Gastroesophageal sphincter (tissue), 4 donors: ENCODE measurements at regions not wholly inside any gene's neighbourhood (a gene's known extent, or its start where the extent isn't known, plus 50 kb on each side); places are given as distances from the start of the nearest gene placed in this dataset.
A peak's percentile ranks its signal among the peaks of the same experiment; 100 is the strongest.

Experiments
- ATAC-seq: fragments of 150-250 bp; one replicate; pipeline ENCODE4 v1.9.1; 2016; ENCODE audit warnings: mild to moderate bottlenecking, moderate library complexity
- H3K27ac ChIP-seq, 4 donors: fragments of 200-600 bp; sonication (generic) in 3 of 4; 1 replicate in 3 of 4; 2 replicates in 1 of 4; pipeline ENCODE4 v1.5.1; 2016 to 2019
- H3K27me3 ChIP-seq: fragments of 200-600 bp; sonication (generic); one replicate; pipeline ENCODE4 v1.5.1; 2019
- H3K36me3 ChIP-seq, 2 donors: fragments of 200-600 bp; sonication (generic); one replicate each; pipeline ENCODE4 v1.5.1; 2019; ENCODE audit warnings: control low read depth in 1 of 2
- H3K4me1 ChIP-seq, 3 donors: fragments of 200-600 bp; sonication (generic); 1 replicate in 2 of 3; 2 replicates in 1 of 3; pipeline ENCODE4 v1.5.1; 2016 to 2019; ENCODE audit warnings: control low read depth in 2 of 3
- H3K4me3 ChIP-seq, 2 donors: fragments of 200-600 bp; sonication (generic); one replicate each; pipeline ENCODE4 v1.5.1; 2019; ENCODE audit warnings: mild to moderate bottlenecking in 1 of 2, moderate library complexity in 1 of 2
- H3K9me3 ChIP-seq, 3 donors: fragments of 200-600 bp; sonication (generic); one replicate each; pipeline ENCODE4 v1.5.1; 2017 to 2019; ENCODE audit warnings: control low read depth in 2 of 3
- EP300 ChIP-seq: sonication (generic); formaldehyde crosslinking; IDR thresholded peaks from one replicate; pipeline ENCODE4 v1.6.1; 2017; ENCODE audit warnings: antibody characterized with exemption, mild to moderate bottlenecking
- POLR2A ChIP-seq, 2 donors: fragments of 450-650 bp; IDR thresholded peaks; one replicate each; pipeline ENCODE4 v1.6.1; 2017; ENCODE audit warnings: antibody characterized with exemption in 2 of 2, mild to moderate bottlenecking in 2 of 2, moderate library complexity in 1 of 2
- POLR2AphosphoS5 ChIP-seq: sonication (generic); formaldehyde crosslinking; IDR thresholded peaks from one replicate; pipeline ENCODE4 v1.6.1; 2017; ENCODE audit warnings: antibody characterized with exemption
- WGBS, 2 donors: methylation state at CpG; one replicate each; pipeline ENCODE4 v1.1.5; 2018; ENCODE audit warnings: low coverage in 1 of 2; 5-methylcytosine and 5-hydroxymethylcytosine counted together
- TF ChIP-seq, protein P1 (sequence below), 4 experiments: fragments of 200-600 bp in 2 of 4; fragments of 450-650 bp in 2 of 4; sonication (generic) in 1 of 4; IDR thresholded peaks; one replicate each; pipeline ENCODE4 v1.5.1; 2017 to 2019; ENCODE audit warnings: antibody characterized with exemption in 4 of 4, mild to moderate bottlenecking in 2 of 4, moderate library complexity in 2 of 4

GRCh38 chr5:167585184-167585583, 706.3 kb upstream of the WWC1 start:
- no peak for TF ChIP-seq POLR2A (IDR thresholded peaks at IDR 0.05)
- TF ChIP-seq, protein P1, sequence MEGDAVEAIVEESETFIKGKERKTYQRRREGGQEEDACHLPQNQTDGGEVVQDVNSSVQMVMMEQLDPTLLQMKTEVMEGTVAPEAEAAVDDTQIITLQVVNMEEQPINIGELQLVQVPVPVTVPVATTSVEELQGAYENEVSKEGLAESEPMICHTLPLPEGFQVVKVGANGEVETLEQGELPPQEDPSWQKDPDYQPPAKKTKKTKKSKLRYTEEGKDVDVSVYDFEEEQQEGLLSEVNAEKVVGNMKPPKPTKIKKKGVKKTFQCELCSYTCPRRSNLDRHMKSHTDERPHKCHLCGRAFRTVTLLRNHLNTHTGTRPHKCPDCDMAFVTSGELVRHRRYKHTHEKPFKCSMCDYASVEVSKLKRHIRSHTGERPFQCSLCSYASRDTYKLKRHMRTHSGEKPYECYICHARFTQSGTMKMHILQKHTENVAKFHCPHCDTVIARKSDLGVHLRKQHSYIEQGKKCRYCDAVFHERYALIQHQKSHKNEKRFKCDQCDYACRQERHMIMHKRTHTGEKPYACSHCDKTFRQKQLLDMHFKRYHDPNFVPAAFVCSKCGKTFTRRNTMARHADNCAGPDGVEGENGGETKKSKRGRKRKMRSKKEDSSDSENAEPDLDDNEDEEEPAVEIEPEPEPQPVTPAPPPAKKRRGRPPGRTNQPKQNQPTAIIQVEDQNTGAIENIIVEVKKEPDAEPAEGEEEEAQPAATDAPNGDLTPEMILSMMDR (IDR thresholded peaks at IDR 0.05): no peak
- no peak for TF ChIP-seq EP300
- no peak for TF ChIP-seq POLR2AphosphoS5
- Histone ChIP-seq H3K36me3 (no peaks in the 10 kb centered on the region), H3K4me3 (no peak overlapping the region), H3K27me3 (no peaks in the 10 kb centered on the region), H3K9me3 (no peaks in the 10 kb centered on the region), H3K27ac (no peak overlapping the region), H3K4me1 (no peaks in the 10 kb centered on the region)
- ATAC-seq: no peak
- WGBS, 2 donors: 93 to 100% methylated on average over 2 of the region's 2 CpGs

- WGBS, 2 donors: 61 to 88% methylated on average over 4 to 5 of the region's 5 CpGs
- no peak for TF ChIP-seq POLR2A (IDR thresholded peaks at IDR 0.05)
- TF ChIP-seq, protein P1 (IDR thresholded peaks at IDR 0.05): peak in 1 of 4 experiments; percentile 23
Observed at GRCh38 chr5:167587772-167588437, 703.5 kb upstream of the WWC1 start.

GRCh38 chr5:167592114-167592513, 699.3 kb upstream of the WWC1 start:
- no peak overlapping the region for H3K4me3 ChIP-seq
- no peaks in the 10 kb centered on the region for H3K27me3 ChIP-seq
- H3K9me3 ChIP-seq: no peaks in the 10 kb centered on the region
- no peaks in the 10 kb centered on the region for H3K4me1 ChIP-seq
- ATAC-seq: no peak
- H3K36me3 ChIP-seq: no peaks in the 10 kb centered on the region
- 91 to 94% methylated on average over 4 of the region's 4 CpGs for WGBS, 2 donors
- no peak for TF ChIP-seq POLR2A (IDR thresholded peaks at IDR 0.05)
- TF ChIP-seq EP300: no peak
- TF ChIP-seq, protein P1 (IDR thresholded peaks at IDR 0.05): no peak
- no peak for TF ChIP-seq POLR2AphosphoS5
- no peak overlapping the region for H3K27ac ChIP-seq

More at GRCh38 chr5:167587772-167588437, 703.5 kb upstream of the WWC1 start:
- Histone ChIP-seq H3K27me3 (no peaks in the 10 kb centered on the region), H3K4me1 (no peaks in the 10 kb centered on the region), H3K4me3 (no peak overlapping the region), H3K27ac (no peak overlapping the region), H3K9me3 (no peaks in the 10 kb centered on the region), H3K36me3 (no peaks in the 10 kb centered on the region)
- ATAC-seq: no peak

GRCh38 chr5:167593329-167594060, 698.0 kb upstream of the WWC1 start:
- TF ChIP-seq, protein P1 (IDR thresholded peaks at IDR 0.05): no peak
- TF ChIP-seq POLR2AphosphoS5: no peak
- TF ChIP-seq EP300: no peak
- TF ChIP-seq POLR2A (IDR thresholded peaks at IDR 0.05): no peak
- Histone ChIP-seq H3K27ac (no peak overlapping the region), H3K9me3 (no peaks in the 10 kb centered on the region), H3K4me3 (no peak overlapping the region), H3K4me1 (no peaks in the 10 kb centered on the region), H3K27me3 (no peaks in the 10 kb centered on the region), H3K36me3 (no peaks in the 10 kb centered on the region)
- ATAC-seq: no peak
- WGBS, 2 donors: 79 to 92% methylated on average over 5 of the region's 5 CpGs

DNA sequence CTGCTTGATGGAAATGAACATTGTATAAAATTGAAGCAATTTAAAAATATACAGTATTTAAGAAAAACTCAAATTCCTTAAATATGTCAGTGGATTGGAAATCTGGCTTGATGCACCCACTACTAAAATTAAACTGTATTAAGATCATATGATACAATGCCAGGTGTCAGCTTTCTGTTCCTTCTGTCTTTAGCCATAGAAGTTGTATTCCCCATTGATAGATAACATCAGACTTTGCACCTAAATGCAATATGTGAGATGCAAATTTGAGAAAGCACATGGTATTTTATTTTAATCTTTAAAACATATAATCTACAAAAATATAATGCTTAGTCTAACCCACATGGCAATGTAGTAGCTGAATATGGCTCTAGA, 697.4 kb upstream of the WWC1 start:
- no peaks in the 10 kb centered on the region for H3K4me1 ChIP-seq
- no peaks in the 10 kb centered on the region for H3K27me3 ChIP-seq
- TF ChIP-seq POLR2A (IDR thresholded peaks at IDR 0.05): no peak
- no peak for TF ChIP-seq EP300
- TF ChIP-seq POLR2AphosphoS5: no peak
- TF ChIP-seq, protein P1 (IDR thresholded peaks at IDR 0.05): no peak
- H3K9me3 ChIP-seq: no peaks in the 10 kb centered on the region
- no peaks in the 10 kb centered on the region for H3K36me3 ChIP-seq
- no peak overlapping the region for H3K4me3 ChIP-seq
- no peak overlapping the region for H3K27ac ChIP-seq
- ATAC-seq: no peak
